ENCODE measurements at regions not wholly inside any gene's neighbourhood (a gene's known extent, or its start where the extent isn't known, plus 50 kb on each side); places are given as distances from the start of the nearest gene placed in this dataset.

- Histone ChIP-seq H3K4me2 (ENCODE audit: insufficient read depth, low read length) (no peak overlapping the region), H3K4me1 (replicated peaks in 1 of 2; ENCODE audit: control insufficient read depth in 2 of 2, insufficient read depth in 2 of 2, low read length in 2 of 2) (no peaks in the 10 kb centered on the region), H3K9me3 (replicated peaks; ENCODE audit: control insufficient read depth, insufficient read depth, low read depth, low read length) (no peaks in the 10 kb centered on the region), H3K9me1 (ENCODE audit: control insufficient read depth, insufficient read depth, low read length) (no peaks in the 10 kb centered on the region), H4K20me1 (replicated peaks; ENCODE audit: control insufficient read depth, insufficient read depth, low read length) (no peaks in the 10 kb centered on the region), H3K4me3 (no peak overlapping the region), H3K36me3 (ENCODE audit: control insufficient read depth, insufficient read depth, low read length) (no peaks in the 10 kb centered on the region), H3K27ac (ENCODE audit: extremely low read depth, low read depth, low read length) (no peak overlapping the region), H3K79me2 (ENCODE audit: control insufficient read depth, insufficient read depth, low read length) (no peaks in the 10 kb centered on the region), H3K9ac (ENCODE audit: insufficient read depth in 1 of 2, low read depth in 2 of 2, low read length in 2 of 2) (no peak overlapping the region), H3K27me3 (ENCODE audit: control insufficient read depth in 2 of 2, insufficient read depth in 2 of 2, low read length in 2 of 2) (peaks cover 2 to 23% of the 10 kb centered on the region in 2 experiments; a peak in 4 of 5 replicates), H2AFZ (ENCODE audit: low read depth, low read length) (no peak overlapping the region)
- ChIA-PET POLR2A (no interaction called here), CTCF (ENCODE audit: low intra/inter-chr PET ratio) (no interaction called here)
- no peak for DNase-seq (ENCODE audit: extremely low read depth in 1 of 4, low spot score in 3 of 4)
- no peak for ATAC-seq
- WGBS (ENCODE audit: insufficient coverage, low coverage, missing lambda C conversion rate) = 1% methylated on average over 19 of the region's 19 CpGs
- no peak for FAIRE-seq
- BruUV-seq (replicated peaks) = no TSS peak
- intact Hi-C loops (cut with micrococcal nuclease) = no loop called here
- in situ Hi-C loops (cut with MboI) = no loop called here
- TF ChIP-seq TCF15 (CRISPR knock-in tag; IDR thresholded peaks at IDR 0.05) (no peak), CHAMP1 (IDR thresholded peaks at IDR 0.05) (no peak), ZNF431 (CRISPR knock-in tag; IDR thresholded peaks at IDR 0.05) (no peak), SFPQ (IDR thresholded peaks at IDR 0.05; ENCODE audit: low read depth, low read length) (no peak), RFX5 (IDR thresholded peaks at IDR 0.05; ENCODE audit: low read depth, low read length) (no peak), ZNF785 (CRISPR knock-in tag; IDR thresholded peaks at IDR 0.05) (no peak), SPI1 (IDR thresholded peaks at IDR 0.05; ENCODE audit: borderline replicate concordance, low read depth, low read length) (no peak), PHF21A (IDR thresholded peaks at IDR 0.05; ENCODE audit: borderline replicate concordance, low read depth) (no peak), CBX1 (IDR thresholded peaks at IDR 0.05; ENCODE audit: low read depth) (no peak), GTF2A2 (tag; IDR thresholded peaks at IDR 0.05) (no peak), ZNF76 (CRISPR knock-in tag; IDR thresholded peaks at IDR 0.05; ENCODE audit: borderline replicate concordance) (no peak), CREB5 (CRISPR knock-in tag; IDR thresholded peaks at IDR 0.05) (no peak), ZFP91 (CRISPR knock-in tag; IDR thresholded peaks at IDR 0.05) (no peak), HEY1 (CRISPR knock-in tag; IDR thresholded peaks at IDR 0.05; ENCODE audit: borderline replicate concordance) (no peak), ZNF778 (CRISPR knock-in tag; IDR thresholded peaks at IDR 0.05) (no peak)
Observed at GRCh38 chr20:20887593-20888265, 175.3 kb upstream of the RALGAPA2 start.

All from K562 (cell line).